Activated CD4-positive, alpha-beta T cell treated with anti-CD3 and anti-CD28 coated beads for 36 hours (primary cell): ENCODE measurements at regions not wholly inside any gene's neighbourhood (a gene's known extent, or its start where the extent isn't known, plus 50 kb on each side); places are given as distances from the start of the nearest gene placed in this dataset.
"Not testable (repeated sequence)": the region's sequence is repeated elsewhere in the genome, so short reads cannot be mapped to it uniquely, and the experiment has no call there.

Experiments
- ATAC-seq: fragments of 200-7000 bp; cut with Tn5 transposase; one replicate; pipeline ENCODE4 v1.10.0; 2021; ENCODE audit warnings: mild to moderate bottlenecking, moderate library complexity
- CTCF ChIA-PET: fragments of 350-600 bp; sonication (Branson Sonifier 250); formaldehyde crosslinking; loops from one replicate; lab custom pipeline; 2021; ENCODE audit warnings: antibody characterized with exemption; lab: Charles Lee
- POLR2A ChIA-PET: fragments of 350-600 bp; sonication (Branson Sonifier 250); formaldehyde crosslinking; loops from one replicate; lab custom pipeline; 2021; ENCODE audit warnings: antibody characterized with exemption, inconsistent platforms; lab: Charles Lee
- DNase-seq: peaks from one replicate; pipeline ENCODE4 v3.0.0-alpha.2; 2020
- H3K27ac Mint-ChIP-seq: one replicate; pipeline ENCODE4 v1.8.0; 2021; ENCODE audit warnings: mixed read lengths
- H3K27me3 Mint-ChIP-seq: one replicate; pipeline ENCODE4 v1.8.0; 2021; ENCODE audit warnings: mixed read lengths
- H3K36me3 Mint-ChIP-seq: one replicate; pipeline ENCODE4 v1.8.0; 2021; ENCODE audit warnings: low read depth, mixed read lengths
- H3K4me1 Mint-ChIP-seq: one replicate; pipeline ENCODE4 v1.8.0; 2021; ENCODE audit warnings: mixed read lengths
- H3K4me3 Mint-ChIP-seq: one replicate; pipeline ENCODE4 v1.8.0; 2021; ENCODE audit warnings: mild to moderate bottlenecking, moderate library complexity, mixed read lengths
- H3K9me3 Mint-ChIP-seq: one replicate; pipeline ENCODE4 v1.8.0; 2021; ENCODE audit warnings: low read depth, mixed read lengths
- intact Hi-C, 2 experiments: fragments of 100-400 bp; cut with DNase I in 1 of 2; cut with micrococcal nuclease in 1 of 2; formaldehyde crosslinking; loops; one replicate each; pipeline versions ENCODE4 v1.14.2 to v1.15.1; 2022 to 2024; cut with DNase I, micrococcal nuclease

DNA sequence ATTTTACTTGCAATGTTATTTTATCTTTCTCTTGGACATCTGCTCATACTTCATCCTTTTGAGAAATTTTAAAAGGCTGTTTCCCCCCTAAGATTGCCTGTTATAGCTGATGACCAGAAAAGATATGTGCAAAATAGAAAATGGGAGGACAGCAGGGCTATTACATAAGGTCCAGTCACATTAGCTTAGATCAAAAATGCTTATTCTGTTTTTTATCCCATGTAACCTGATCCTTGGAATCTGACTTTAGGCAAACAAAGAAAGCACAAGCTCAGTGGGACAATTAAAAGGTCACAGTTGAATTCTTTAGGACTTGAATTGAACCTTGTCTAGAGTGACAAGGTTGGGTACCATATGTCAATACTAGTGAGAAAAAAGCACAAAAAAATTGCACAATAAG is 65.1 kb upstream of the TRHDE start:
- intact Hi-C loops, result no loop called here
- Mint-ChIP-seq H3K4me3 (no peak overlapping the region), H3K9me3 (no peaks in the 10 kb centered on the region), H3K4me1 (no peaks in the 10 kb centered on the region), H3K27me3 (no peaks in the 10 kb centered on the region), H3K36me3 (no peaks in the 10 kb centered on the region), H3K27ac (no peak overlapping the region)
- ATAC-seq (no peak), DNase-seq (no peak)
- ChIA-PET POLR2A (no interaction called here), CTCF (no interaction called here)

DNA sequence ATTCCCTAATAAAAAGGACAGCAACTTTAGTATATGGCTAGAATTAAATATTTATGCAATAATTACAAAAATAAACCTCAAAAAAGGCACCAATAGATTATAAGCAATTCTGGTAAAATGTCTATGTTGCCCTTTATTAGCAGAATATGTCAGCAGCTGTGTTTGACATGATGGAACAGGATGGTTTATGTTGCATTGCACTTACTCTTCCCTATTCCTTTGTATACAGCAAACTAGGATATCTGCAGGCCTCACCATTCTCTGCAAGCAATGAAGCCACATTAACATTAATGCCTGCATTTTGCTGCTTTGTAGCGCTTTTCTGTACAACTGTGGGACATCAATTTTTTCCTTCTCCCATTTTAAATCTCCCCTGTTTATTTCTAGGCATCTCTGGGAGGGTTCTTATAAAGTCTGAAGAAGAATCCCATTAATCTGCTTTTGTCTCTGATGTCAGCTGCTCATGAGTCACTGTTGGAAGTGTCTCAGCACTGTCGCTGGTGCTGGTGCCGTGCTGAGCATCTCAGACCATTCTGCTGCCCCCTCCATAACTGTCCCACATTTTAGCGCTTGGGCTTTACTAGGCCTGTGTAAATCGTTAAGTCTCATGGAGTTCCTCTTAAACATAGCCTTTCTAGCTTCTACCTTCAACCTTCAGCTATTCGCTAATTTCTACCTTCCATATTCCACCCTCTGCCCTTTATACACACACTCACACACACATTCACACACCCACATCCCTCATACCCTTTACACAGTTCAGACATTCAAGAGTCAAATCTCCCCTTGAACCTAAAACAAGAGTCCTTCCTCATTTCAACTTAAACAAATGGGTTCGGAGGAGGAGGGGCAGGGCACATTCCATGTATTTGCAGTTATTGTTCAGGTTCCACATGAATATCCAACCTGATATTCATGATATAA is 64.4 kb upstream of the TRHDE start:
- no peak overlapping the region for H3K4me3 Mint-ChIP-seq
- H3K4me1 Mint-ChIP-seq, result no peaks in the 10 kb centered on the region
- ChIA-PET CTCF (no interaction called here), POLR2A (no interaction called here)
- no peak overlapping the region for H3K27ac Mint-ChIP-seq
- no peaks in the 10 kb centered on the region for H3K27me3 Mint-ChIP-seq
- intact Hi-C loops, result no loop called here
- DNase-seq (no peak), ATAC-seq (no peak)
- H3K36me3 Mint-ChIP-seq, result no peaks in the 10 kb centered on the region
- no peaks in the 10 kb centered on the region for H3K9me3 Mint-ChIP-seq

GRCh38 chr12:72209086-72209485 is 63.1 kb upstream of the TRHDE start:
- Mint-ChIP-seq H3K4me1 (no peaks in the 10 kb centered on the region), H3K36me3 (no peaks in the 10 kb centered on the region), H3K4me3 (no peak overlapping the region), H3K9me3 (no peaks in the 10 kb centered on the region), H3K27ac (no peak overlapping the region), H3K27me3 (no peaks in the 10 kb centered on the region)
- CTCF ChIA-PET, result no interaction called here
- POLR2A ChIA-PET, result no interaction called here
- intact Hi-C loops, result no loop called here
- DNase-seq, result no peak
- ATAC-seq, result no peak

DNA sequence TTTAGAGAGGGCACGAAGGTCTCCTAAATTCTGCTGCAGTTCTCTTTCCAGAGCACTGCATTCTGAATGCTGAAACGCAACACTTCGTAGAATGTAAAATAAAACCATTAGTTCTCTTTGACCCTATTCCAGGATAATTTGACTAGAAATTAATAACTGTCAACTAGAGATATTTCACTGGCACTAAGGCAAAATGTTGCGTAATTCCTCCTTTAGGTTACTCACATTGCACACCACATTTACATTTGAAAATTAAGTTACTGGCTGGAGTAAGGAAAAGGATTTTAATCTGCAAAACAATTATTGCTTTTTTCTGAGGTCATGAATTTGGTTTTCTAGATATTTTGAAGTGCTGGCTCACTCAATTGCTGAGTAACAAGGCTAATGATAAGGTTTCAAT is 58.0 kb upstream of the TRHDE start:
- ChIA-PET CTCF (no interaction called here), POLR2A (no interaction called here)
- Mint-ChIP-seq H3K27me3 (no peaks in the 10 kb centered on the region), H3K4me3 (no peak overlapping the region), H3K4me1 (no peaks in the 10 kb centered on the region), H3K36me3 (no peaks in the 10 kb centered on the region), H3K9me3 (no peaks in the 10 kb centered on the region), H3K27ac (no peak overlapping the region)
- ATAC-seq, result no peak
- DNase-seq, result no peak
- intact Hi-C loops, result no loop called here

DNA sequence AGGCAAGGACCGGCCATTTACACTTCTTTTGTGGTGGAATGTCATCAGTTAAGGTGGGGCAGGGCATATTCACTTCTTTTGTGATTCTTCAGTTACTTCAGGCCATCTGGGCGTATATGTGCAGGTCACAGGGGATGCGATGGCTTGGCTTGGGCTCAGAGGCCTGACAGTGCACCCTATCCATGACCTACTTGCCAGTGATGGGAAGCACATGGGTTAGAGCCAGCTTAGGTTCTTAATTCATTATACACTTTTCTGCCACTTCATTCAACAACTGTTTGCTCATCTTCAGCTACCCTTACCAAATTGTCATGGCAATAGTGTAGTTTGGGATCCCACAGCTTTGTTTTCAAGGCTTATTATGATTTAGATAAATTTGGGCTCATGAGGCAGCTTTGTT is 56.9 kb upstream of the TRHDE start:
- H3K4me3 Mint-ChIP-seq, H3K27ac Mint-ChIP-seq, H3K27me3 Mint-ChIP-seq, H3K36me3 Mint-ChIP-seq, DNase-seq, CTCF ChIA-PET, intact Hi-C loops, ATAC-seq, POLR2A ChIA-PET, H3K4me1 Mint-ChIP-seq, H3K9me3 Mint-ChIP-seq: not testable (repeated sequence)

DNA sequence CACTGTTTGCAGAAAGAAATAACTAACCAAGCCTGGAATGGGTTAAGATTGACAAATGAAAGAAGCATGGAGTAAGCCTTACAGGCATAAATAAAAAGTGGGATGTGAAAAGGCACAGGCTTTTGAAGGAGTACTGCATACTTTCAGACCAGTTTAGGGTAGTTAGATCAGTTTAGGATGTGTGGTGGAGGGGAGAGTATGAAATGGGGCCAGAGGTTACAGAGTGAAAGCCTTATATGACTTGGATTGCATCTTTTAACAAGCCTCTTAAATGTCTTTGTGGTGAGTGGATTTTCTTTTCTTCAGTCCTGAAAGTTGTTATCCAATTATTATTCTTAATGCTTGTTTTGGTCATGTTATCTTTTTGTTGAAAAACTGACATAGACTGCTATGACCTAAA is 52.2 kb upstream of the TRHDE start:
- H3K4me1 Mint-ChIP-seq, result no peaks in the 10 kb centered on the region
- H3K27me3 Mint-ChIP-seq, result no peaks in the 10 kb centered on the region
- no peaks in the 10 kb centered on the region for H3K36me3 Mint-ChIP-seq
- intact Hi-C loops, result no loop called here
- ATAC-seq (no peak), DNase-seq (no peak)
- no peaks in the 10 kb centered on the region for H3K9me3 Mint-ChIP-seq
- H3K4me3 Mint-ChIP-seq, result no peak overlapping the region
- POLR2A ChIA-PET, result no interaction called here
- H3K27ac Mint-ChIP-seq, result no peak overlapping the region
- CTCF ChIA-PET, result no interaction called here
